Karpas-422 (cell line): ENCODE measurements at regions not wholly inside any gene's neighbourhood (a gene's known extent, or its start where the extent isn't known, plus 50 kb on each side); places are given as distances from the start of the nearest gene placed in this dataset.

ENCODE experiments used
- DNase-seq: peaks from one replicate; pipeline ENCODE4 v3.0.0-alpha.2; 2015
- H2AFZ ChIP-seq: fragments of 200-600 bp; sonication (generic); 2 replicates; pipeline ENCODE4 v1.6.1; 2014; ENCODE audit warnings: antibody characterized with exemption, low read length, mixed read lengths
- H3K27ac ChIP-seq: fragments of 200-600 bp; sonication (generic); 2 replicates; pipeline ENCODE4 v1.5.1; 2014; ENCODE audit warnings: mild to moderate bottlenecking, low read length, moderate library complexity
- H3K27me3 ChIP-seq: fragments of 200-600 bp; sonication (generic); 2 replicates; pipeline ENCODE4 v1.6.1; 2014; ENCODE audit warnings: low read length, mixed read lengths
- H3K36me3 ChIP-seq: fragments of 200-600 bp; sonication (generic); 2 replicates; pipeline ENCODE4 v1.6.1; 2014; ENCODE audit warnings: low read length, mixed read lengths; ENCODE audit not compliant: insufficient read depth
- H3K4me1 ChIP-seq: fragments of 200-600 bp; sonication (generic); 2 replicates; pipeline ENCODE4 v1.6.1; 2014; ENCODE audit warnings: mild to moderate bottlenecking, low read length, mixed read lengths
- H3K4me2 ChIP-seq: fragments of 200-600 bp; sonication (generic); 2 replicates; pipeline ENCODE4 v1.6.1; 2014; ENCODE audit warnings: low read length, low read depth, mild to moderate bottlenecking; ENCODE audit not compliant: poor library complexity, severe bottlenecking
- H3K4me3 ChIP-seq: fragments of 200-600 bp; sonication (generic); 2 replicates; pipeline ENCODE4 v1.5.1; 2014; ENCODE audit warnings: mild to moderate bottlenecking, antibody characterized with exemption, low read length, mixed read lengths
- H3K79me2 ChIP-seq: fragments of 200-600 bp; sonication (generic); 2 replicates; pipeline ENCODE4 v1.6.1; 2014; ENCODE audit warnings: mild to moderate bottlenecking, low read length, mixed read lengths
- H3K9ac ChIP-seq: fragments of 200-600 bp; sonication (generic); 2 replicates; pipeline ENCODE4 v1.6.0; 2014; ENCODE audit warnings: low read length
- H3K9me2 ChIP-seq: fragments of 200-600 bp; sonication (generic), shearing (Covaris generic); replicated peaks from 2 replicates; pipeline ENCODE4 v1.6.0; 2014; ENCODE audit warnings: mild to moderate bottlenecking, low read length, moderate library complexity; ENCODE audit not compliant: insufficient read depth
- H3K9me3 ChIP-seq: fragments of 300-700, 200-600 bp; sonication (generic); 2 replicates; pipeline ENCODE4 v1.6.1; 2014; ENCODE audit warnings: low read length, mixed read lengths
- H4K20me1 ChIP-seq: fragments of 200-600 bp; sonication (generic); 2 replicates; pipeline ENCODE4 v1.6.1; 2014; ENCODE audit warnings: mild to moderate bottlenecking, antibody characterized with exemption, low read length, low read depth; ENCODE audit not compliant: insufficient read depth

DNA sequence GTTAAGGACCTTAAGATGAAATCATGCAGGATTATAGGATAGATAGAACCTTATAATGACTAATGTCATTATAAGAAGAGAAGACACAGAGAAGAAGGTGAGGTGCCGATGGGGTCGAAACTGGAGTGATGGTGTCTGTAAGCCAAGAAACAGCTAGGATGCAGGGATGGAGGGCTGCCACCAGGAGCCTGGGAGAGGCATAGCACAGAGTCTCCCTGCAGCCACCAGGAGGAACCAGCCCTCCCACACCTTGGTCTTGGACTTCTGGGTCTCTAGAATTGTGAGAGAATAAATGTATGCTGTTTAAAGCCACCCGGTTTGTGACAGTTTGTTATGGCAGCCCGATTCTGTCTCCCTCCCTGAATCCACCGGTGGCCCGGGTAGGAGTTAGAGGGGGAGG, 337.2 kb upstream of the AJAP1 start:
- H3K4me2 ChIP-seq: no peak overlapping the region
- no peaks in the 10 kb centered on the region for H3K9me2 ChIP-seq
- H4K20me1 ChIP-seq: no peaks in the 10 kb centered on the region
- H3K9me3 ChIP-seq: peaks cover 6% of the 10 kb centered on the region; the same call in 1 of the 2 replicates
- H3K4me3 ChIP-seq: no peak overlapping the region
- no peak overlapping the region for H3K9ac ChIP-seq
- H3K27me3 ChIP-seq: no peaks in the 10 kb centered on the region
- no peak overlapping the region for H2AFZ ChIP-seq
- H3K36me3 ChIP-seq: no peaks in the 10 kb centered on the region
- 0 out of 2 replicates have a peak, but pooled peaks cover under 1% of the 10 kb centered on the region for H3K4me1 ChIP-seq
- DNase-seq: no peak
- H3K79me2 ChIP-seq: no peaks in the 10 kb centered on the region
- no peak overlapping the region for H3K27ac ChIP-seq

GRCh38 chr1:4318720-4319119, 335.7 kb upstream of the AJAP1 start:
- H3K4me1 ChIP-seq: no peaks in the 10 kb centered on the region
- H3K79me2 ChIP-seq: no peaks in the 10 kb centered on the region
- H2AFZ ChIP-seq: no peak overlapping the region
- H3K4me2 ChIP-seq: no peak overlapping the region
- H3K27me3 ChIP-seq: no peaks in the 10 kb centered on the region
- H3K9me2 ChIP-seq: no peaks in the 10 kb centered on the region
- no peaks in the 10 kb centered on the region for H3K36me3 ChIP-seq
- no peak overlapping the region for H3K4me3 ChIP-seq
- H3K9me3 ChIP-seq: peaks cover 3% of the 10 kb centered on the region; the same call in 1 of the 2 replicates
- DNase-seq: no peak
- H3K9ac ChIP-seq: no peak overlapping the region
- no peaks in the 10 kb centered on the region for H4K20me1 ChIP-seq
- H3K27ac ChIP-seq: no peak overlapping the region

DNA sequence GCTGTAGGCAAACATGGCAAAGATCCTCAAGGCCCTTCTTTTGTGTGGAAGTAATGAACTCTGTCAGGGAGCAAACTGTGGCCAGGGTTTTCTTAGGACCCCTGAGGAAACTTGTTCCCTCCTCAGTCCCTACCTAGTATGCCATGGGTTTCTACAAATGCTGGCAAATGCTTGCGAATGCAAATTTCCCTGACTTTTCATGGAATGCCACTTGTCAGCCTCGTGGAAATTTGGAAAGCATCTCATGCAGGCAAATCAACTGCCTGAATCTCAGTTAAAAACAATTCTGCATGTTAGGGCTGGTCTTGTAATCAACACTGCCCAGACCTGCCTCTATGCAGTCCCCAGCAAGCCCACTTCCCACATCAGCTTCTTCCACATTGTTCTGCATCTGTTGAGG, 334.9 kb upstream of the AJAP1 start:
- H3K36me3 ChIP-seq: no peaks in the 10 kb centered on the region
- H4K20me1 ChIP-seq: no peaks in the 10 kb centered on the region
- no peak for DNase-seq
- H3K4me3 ChIP-seq: no peak overlapping the region
- H3K9ac ChIP-seq: no peak overlapping the region
- no peaks in the 10 kb centered on the region; the same call in 1 of the 2 replicates for H3K9me3 ChIP-seq
- no peak overlapping the region for H3K27ac ChIP-seq
- H3K4me2 ChIP-seq: no peak overlapping the region
- no peaks in the 10 kb centered on the region for H3K79me2 ChIP-seq
- no peaks in the 10 kb centered on the region for H3K4me1 ChIP-seq
- H2AFZ ChIP-seq: no peak overlapping the region
- no peaks in the 10 kb centered on the region for H3K27me3 ChIP-seq
- no peaks in the 10 kb centered on the region for H3K9me2 ChIP-seq

GRCh38 chr1:4322881-4323280, 331.5 kb upstream of the AJAP1 start:
- Histone ChIP-seq H3K27me3 (no peaks in the 10 kb centered on the region), H4K20me1 (no peaks in the 10 kb centered on the region), H3K4me1 (no peaks in the 10 kb centered on the region), H3K9me3 (no peaks in the 10 kb centered on the region), H3K9me2 (no peaks in the 10 kb centered on the region), H3K27ac (no peak overlapping the region), H3K4me2 (no peak overlapping the region), H2AFZ (no peak overlapping the region), H3K4me3 (no peak overlapping the region), H3K79me2 (no peaks in the 10 kb centered on the region), H3K36me3 (no peaks in the 10 kb centered on the region), H3K9ac (no peak overlapping the region)
- no peak for DNase-seq

DNA sequence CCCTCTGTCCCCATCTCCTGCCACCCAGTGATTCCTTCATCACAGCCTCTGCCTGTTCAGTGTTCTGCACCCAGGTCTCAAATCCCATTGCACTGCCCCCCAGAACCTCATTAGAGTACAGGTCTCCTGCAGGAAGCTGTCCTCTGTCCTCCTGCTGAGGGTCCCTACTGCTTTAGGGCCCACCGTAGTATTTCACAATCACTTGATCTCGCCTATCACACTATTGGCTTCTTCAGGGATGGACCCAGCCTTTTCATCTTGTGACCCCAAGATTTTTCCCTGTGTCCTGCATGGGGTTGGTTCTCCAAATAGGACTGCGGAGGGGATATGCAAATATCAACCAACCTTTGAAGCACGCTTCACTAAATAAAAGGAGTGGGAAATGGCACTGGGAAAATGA, 331.1 kb upstream of the AJAP1 start:
- no peak overlapping the region for H2AFZ ChIP-seq
- no peaks in the 10 kb centered on the region for H3K27me3 ChIP-seq
- H3K36me3 ChIP-seq: no peaks in the 10 kb centered on the region
- DNase-seq: no peak
- H3K4me1 ChIP-seq: no peaks in the 10 kb centered on the region
- no peak overlapping the region for H3K4me2 ChIP-seq
- no peaks in the 10 kb centered on the region for H4K20me1 ChIP-seq
- no peak overlapping the region for H3K9ac ChIP-seq
- no peaks in the 10 kb centered on the region for H3K79me2 ChIP-seq
- no peaks in the 10 kb centered on the region for H3K9me3 ChIP-seq
- H3K4me3 ChIP-seq: no peak overlapping the region
- H3K9me2 ChIP-seq: no peaks in the 10 kb centered on the region
- no peak overlapping the region for H3K27ac ChIP-seq

DNA sequence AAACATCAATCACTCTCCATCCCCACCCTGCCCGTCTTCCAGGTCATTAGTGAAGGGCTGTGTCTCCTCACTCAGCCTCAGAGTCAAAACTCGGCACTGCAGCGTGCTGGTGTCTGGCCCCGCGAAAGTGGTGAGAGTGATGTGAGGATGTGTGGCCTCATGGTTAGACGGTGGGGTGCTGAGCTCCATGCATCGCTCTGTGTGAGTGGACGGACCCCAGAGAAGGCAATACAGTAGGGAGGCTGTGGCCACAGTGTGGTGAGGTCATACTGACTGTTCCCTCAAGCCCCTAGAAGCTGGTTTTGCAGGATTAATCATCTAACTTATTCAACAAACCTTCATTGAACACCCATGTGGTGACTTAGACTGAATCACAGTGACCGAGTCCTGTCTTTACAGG, 329.9 kb upstream of the AJAP1 start:
- Histone ChIP-seq H4K20me1 (no peaks in the 10 kb centered on the region), H3K36me3 (no peaks in the 10 kb centered on the region), H3K27me3 (no peaks in the 10 kb centered on the region), H3K4me1 (no peaks in the 10 kb centered on the region), H3K27ac (no peak overlapping the region), H3K79me2 (no peaks in the 10 kb centered on the region), H3K9me3 (no peaks in the 10 kb centered on the region), H3K4me2 (no peak overlapping the region), H2AFZ (no peak overlapping the region), H3K4me3 (no peak overlapping the region), H3K9ac (no peak overlapping the region), H3K9me2 (no peaks in the 10 kb centered on the region)
- no peak for DNase-seq

DNA sequence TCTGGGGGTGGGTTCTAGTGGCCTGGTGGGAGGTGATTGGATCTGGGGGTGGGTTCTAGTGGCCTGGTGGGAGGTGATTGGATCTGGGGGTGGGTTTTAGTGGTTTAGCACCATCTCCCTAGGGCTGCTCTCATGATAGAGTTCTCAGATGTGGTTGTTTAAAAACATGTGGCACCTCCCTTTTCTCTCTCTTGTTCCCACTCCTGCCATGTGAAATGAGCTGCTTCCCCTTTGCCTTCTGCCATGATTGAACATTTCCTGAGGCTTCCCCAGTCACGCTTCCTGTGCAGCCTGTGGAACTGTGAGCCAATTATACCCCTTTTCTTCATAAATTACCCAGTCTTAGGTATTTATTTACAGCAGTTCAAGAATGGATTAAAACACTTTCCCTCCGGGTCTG, 327.3 kb upstream of the AJAP1 start:
- no peaks in the 10 kb centered on the region for H3K79me2 ChIP-seq

DNA sequence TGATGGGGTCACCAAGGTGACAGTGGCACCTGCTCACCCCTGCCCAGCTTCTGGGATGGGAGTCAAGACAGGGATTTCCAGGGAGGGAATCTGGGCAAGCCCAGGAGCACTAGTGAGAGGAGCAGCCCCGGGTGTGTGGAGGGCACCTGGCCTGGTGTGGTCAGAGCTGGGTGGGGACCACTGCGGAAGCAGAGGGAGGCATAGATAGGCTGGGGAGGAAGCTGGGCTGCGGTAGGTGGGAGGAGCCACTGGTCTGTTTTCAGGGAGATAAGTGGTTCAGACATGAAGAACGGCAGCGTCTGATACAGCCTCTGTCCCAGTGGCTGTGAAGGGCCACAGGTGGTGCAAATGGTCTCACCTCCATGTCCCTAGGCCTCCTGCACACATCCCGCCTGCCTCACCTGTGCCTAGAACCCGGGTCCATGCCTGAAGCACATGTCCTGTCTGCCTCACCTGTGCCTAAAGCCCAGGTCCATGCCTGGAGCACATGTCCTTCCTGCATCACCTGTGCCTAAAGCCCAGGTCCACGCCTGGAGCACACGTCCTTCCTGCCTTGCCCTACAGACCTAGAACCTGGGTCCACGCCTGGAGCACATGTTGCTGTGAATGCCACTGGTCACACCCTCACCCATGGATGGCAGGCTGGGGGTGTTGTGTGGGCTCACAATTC, 325.9 kb upstream of the AJAP1 start:
- Histone ChIP-seq H3K27ac (no peak overlapping the region), H3K4me1 (no peaks in the 10 kb centered on the region), H3K4me3 (no peak overlapping the region), H3K27me3 (no peaks in the 10 kb centered on the region), H2AFZ (no peak overlapping the region), H3K9me2 (no peaks in the 10 kb centered on the region), H3K4me2 (no peak overlapping the region), H4K20me1 (no peaks in the 10 kb centered on the region), H3K9ac (no peak overlapping the region), H3K36me3 (no peaks in the 10 kb centered on the region), H3K9me3 (no peaks in the 10 kb centered on the region), H3K79me2 (no peaks in the 10 kb centered on the region)
- DNase-seq: no peak

More for the DNA sequence above, 327.3 kb upstream of the AJAP1 start:
- no peaks in the 10 kb centered on the region for H4K20me1 ChIP-seq
- H3K27me3 ChIP-seq: no peaks in the 10 kb centered on the region
- H3K9ac ChIP-seq: no peak overlapping the region
- no peaks in the 10 kb centered on the region for H3K36me3 ChIP-seq
- no peak overlapping the region for H3K27ac ChIP-seq
- H3K4me1 ChIP-seq: no peaks in the 10 kb centered on the region
- no peak overlapping the region for H3K4me3 ChIP-seq
- no peak overlapping the region for H3K4me2 ChIP-seq
- no peaks in the 10 kb centered on the region for H3K9me2 ChIP-seq
- no peaks in the 10 kb centered on the region for H3K9me3 ChIP-seq
- no peak overlapping the region for H2AFZ ChIP-seq
- no peak for DNase-seq
